ENCODE measurements at regions not wholly inside any gene's neighbourhood (a gene's known extent, or its start where the extent isn't known, plus 50 kb on each side); places are given as distances from the start of the nearest gene placed in this dataset.

DNA sequence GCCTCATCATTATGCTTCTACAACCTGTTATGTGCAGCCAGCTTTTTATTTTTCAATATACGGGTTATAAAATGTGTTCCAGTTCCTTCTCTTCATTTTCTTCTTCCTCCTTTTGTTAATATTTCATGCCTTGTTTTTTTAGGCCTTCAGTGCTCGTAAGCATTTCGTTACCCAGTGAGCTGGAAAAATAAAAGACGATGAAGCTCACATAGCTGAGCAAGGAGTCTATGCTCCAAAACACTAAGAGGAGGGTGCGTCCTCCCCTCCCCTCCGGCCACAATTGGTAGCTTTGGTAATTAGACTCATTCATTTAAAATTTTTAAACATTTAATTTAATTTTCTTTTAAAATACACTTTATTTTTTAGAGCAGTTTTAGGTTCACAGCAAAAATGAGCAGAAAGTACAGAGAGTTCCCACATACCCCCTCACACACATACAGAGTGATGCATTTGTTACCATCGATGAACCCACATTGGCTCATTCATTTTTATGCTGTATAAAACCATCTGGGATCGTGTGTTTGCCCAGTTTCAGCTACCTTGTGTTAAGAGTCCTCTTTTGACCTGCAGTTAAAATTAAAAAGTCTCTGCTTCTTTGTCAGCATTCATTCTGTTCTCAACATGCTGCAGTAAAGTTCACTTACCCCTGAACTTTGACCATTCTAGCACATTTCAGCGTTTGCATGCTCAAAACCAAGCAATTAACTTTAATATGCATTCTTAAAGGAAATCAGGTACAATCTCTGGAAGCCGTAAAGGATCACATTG is 223.9 kb downstream of the LACC1 start:
- no peak overlapping the region for H3K4me3 Mint-ChIP-seq
- H3K9ac ChIP-seq (ENCODE audit: extremely low read depth, low read length, poor library complexity, severe bottlenecking): no peak overlapping the region
- no peaks in the 10 kb centered on the region for H3K27me3 Mint-ChIP-seq (ENCODE audit: insufficient read depth)
- peaks cover 43% of the 10 kb centered on the region for H3K9me3 Mint-ChIP-seq
- no peaks in the 10 kb centered on the region for H3K36me3 ChIP-seq (ENCODE audit: control insufficient read depth, insufficient read depth, low read length)
- no peaks in the 10 kb centered on the region for H3K27me3 ChIP-seq (ENCODE audit: control insufficient read depth, insufficient read depth, low read length, poor library complexity, severe bottlenecking)
- peaks cover 23% of the 10 kb centered on the region for H3K9me3 ChIP-seq (ENCODE audit: control insufficient read depth, low read length)
- no peak overlapping the region for H3K4me3 ChIP-seq (ENCODE audit: low read length)
- no peak overlapping the region for H3K27ac ChIP-seq (ENCODE audit: low read depth, low read length)
- H3K4me1 ChIP-seq (ENCODE audit: control insufficient read depth, insufficient read depth, low read length): no peaks in the 10 kb centered on the region
- no peak overlapping the region for H3K27ac Mint-ChIP-seq
- 94 to 97% methylated on average over 5 to 9 of the region's 10 CpGs for WGBS, 2 experiments (ENCODE audit: insufficient coverage in 1 of 2, insufficient read length in 1 of 2)
- TF ChIP-seq, protein P1, sequence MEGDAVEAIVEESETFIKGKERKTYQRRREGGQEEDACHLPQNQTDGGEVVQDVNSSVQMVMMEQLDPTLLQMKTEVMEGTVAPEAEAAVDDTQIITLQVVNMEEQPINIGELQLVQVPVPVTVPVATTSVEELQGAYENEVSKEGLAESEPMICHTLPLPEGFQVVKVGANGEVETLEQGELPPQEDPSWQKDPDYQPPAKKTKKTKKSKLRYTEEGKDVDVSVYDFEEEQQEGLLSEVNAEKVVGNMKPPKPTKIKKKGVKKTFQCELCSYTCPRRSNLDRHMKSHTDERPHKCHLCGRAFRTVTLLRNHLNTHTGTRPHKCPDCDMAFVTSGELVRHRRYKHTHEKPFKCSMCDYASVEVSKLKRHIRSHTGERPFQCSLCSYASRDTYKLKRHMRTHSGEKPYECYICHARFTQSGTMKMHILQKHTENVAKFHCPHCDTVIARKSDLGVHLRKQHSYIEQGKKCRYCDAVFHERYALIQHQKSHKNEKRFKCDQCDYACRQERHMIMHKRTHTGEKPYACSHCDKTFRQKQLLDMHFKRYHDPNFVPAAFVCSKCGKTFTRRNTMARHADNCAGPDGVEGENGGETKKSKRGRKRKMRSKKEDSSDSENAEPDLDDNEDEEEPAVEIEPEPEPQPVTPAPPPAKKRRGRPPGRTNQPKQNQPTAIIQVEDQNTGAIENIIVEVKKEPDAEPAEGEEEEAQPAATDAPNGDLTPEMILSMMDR (conservative IDR thresholded peaks at IDR 0.05): no peak
- DNase-seq: no peak
- peaks cover 5% of the 10 kb centered on the region for H3K36me3 Mint-ChIP-seq (ENCODE audit: low read depth)
- H3K4me1 Mint-ChIP-seq: peaks cover 28% of the 10 kb centered on the region

DNA sequence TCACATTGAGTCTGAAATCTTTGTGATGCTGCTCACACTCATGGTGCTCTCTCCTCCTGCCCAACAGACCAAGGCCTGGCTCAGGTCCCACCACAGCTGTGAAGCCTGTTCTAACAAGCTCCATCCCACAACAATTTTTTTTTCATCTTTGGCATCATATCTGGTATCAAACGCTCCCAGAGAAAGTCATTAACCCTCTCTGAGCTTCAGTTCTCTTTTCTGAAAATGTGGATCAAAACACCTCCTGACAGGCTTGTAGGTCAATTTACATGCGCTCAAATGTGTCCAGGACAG is 224.4 kb downstream of the LACC1 start:
- H3K4me3 Mint-ChIP-seq: no peak overlapping the region
- Histone ChIP-seq H3K27ac (ENCODE audit: low read depth, low read length) (no peak overlapping the region), H3K4me1 (ENCODE audit: control insufficient read depth, insufficient read depth, low read length) (peaks cover 5% of the 10 kb centered on the region), H3K27me3 (ENCODE audit: control insufficient read depth, insufficient read depth, low read length, poor library complexity, severe bottlenecking) (no peaks in the 10 kb centered on the region), H3K4me3 (ENCODE audit: low read length) (no peak overlapping the region), H3K9ac (ENCODE audit: extremely low read depth, low read length, poor library complexity, severe bottlenecking) (no peak overlapping the region), H3K36me3 (ENCODE audit: control insufficient read depth, insufficient read depth, low read length) (no peaks in the 10 kb centered on the region), H3K9me3 (ENCODE audit: control insufficient read depth, low read length) (peaks cover 23% of the 10 kb centered on the region)
- H3K27ac Mint-ChIP-seq: no peak overlapping the region
- H3K4me1 Mint-ChIP-seq: peaks cover 33% of the 10 kb centered on the region
- H3K36me3 Mint-ChIP-seq (ENCODE audit: low read depth): peaks cover 5% of the 10 kb centered on the region
- WGBS, 2 experiments (ENCODE audit: insufficient coverage in 1 of 2, insufficient read length in 1 of 2): 93 to 100% methylated on average over 2 of the region's 2 CpGs
- DNase-seq: no peak
- peaks cover 38% of the 10 kb centered on the region for H3K9me3 Mint-ChIP-seq
- no peaks in the 10 kb centered on the region for H3K27me3 Mint-ChIP-seq (ENCODE audit: insufficient read depth)
- TF ChIP-seq, protein P1 (conservative IDR thresholded peaks at IDR 0.05): no peak

DNA sequence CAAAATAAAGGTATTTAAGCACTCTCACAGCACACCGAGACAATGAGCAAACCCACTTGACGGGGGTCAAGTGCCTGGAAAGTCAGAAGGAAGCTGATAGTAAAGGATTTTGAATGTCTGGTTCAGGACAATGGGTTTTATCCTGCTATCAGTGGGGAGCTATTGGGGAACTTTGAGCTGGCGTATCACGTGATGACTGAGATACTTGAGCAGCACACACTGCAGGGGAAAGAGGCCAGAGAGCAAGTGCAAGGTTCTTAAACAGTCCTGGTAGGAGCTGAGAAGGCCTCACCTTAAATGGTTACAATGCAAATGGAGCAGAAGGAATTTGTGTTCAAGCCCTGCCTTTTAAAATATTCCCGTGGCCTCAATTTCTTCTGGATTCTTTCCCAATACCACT is 225.3 kb downstream of the LACC1 start:
- peaks cover 38% of the 10 kb centered on the region for H3K4me1 Mint-ChIP-seq
- H3K36me3 Mint-ChIP-seq (ENCODE audit: low read depth): peaks cover 3% of the 10 kb centered on the region
- Histone ChIP-seq H3K4me3 (ENCODE audit: low read length) (no peak overlapping the region), H3K9ac (ENCODE audit: extremely low read depth, low read length, poor library complexity, severe bottlenecking) (no peak overlapping the region), H3K27me3 (ENCODE audit: control insufficient read depth, insufficient read depth, low read length, poor library complexity, severe bottlenecking) (no peaks in the 10 kb centered on the region), H3K9me3 (ENCODE audit: control insufficient read depth, low read length) (peaks cover 23% of the 10 kb centered on the region), H3K27ac (ENCODE audit: low read depth, low read length) (no peak overlapping the region), H3K36me3 (ENCODE audit: control insufficient read depth, insufficient read depth, low read length) (no peaks in the 10 kb centered on the region), H3K4me1 (ENCODE audit: control insufficient read depth, insufficient read depth, low read length) (peaks cover 6% of the 10 kb centered on the region)
- 90 to 95% methylated on average over 3 to 5 of the region's 5 CpGs for WGBS, 2 experiments (ENCODE audit: insufficient coverage in 1 of 2, insufficient read length in 1 of 2)
- DNase-seq: peak; percentile 58
- no peak overlapping the region for H3K4me3 Mint-ChIP-seq
- H3K9me3 Mint-ChIP-seq: peaks cover 30% of the 10 kb centered on the region
- TF ChIP-seq, protein P1 (conservative IDR thresholded peaks at IDR 0.05): no peak
- H3K27me3 Mint-ChIP-seq (ENCODE audit: insufficient read depth): no peaks in the 10 kb centered on the region
- peak overlapping the region; percentile 74 for H3K27ac Mint-ChIP-seq

Measured in endodermal cell (in vitro differentiated cells).